ENCODE measurements at regions not wholly inside any gene's neighbourhood (a gene's known extent, or its start where the extent isn't known, plus 50 kb on each side); places are given as distances from the start of the nearest gene placed in this dataset.

- DNase-seq, result no peak
These were observed 54.0 kb upstream of the PRDM11 start for GRCh38 chr11:45092404-45092785.

- DNase-seq, result peak; percentile 51
These were observed 53.3 kb upstream of the PRDM11 start for GRCh38 chr11:45092901-45093760.

GRCh38 chr11:45093761-45094455 lies 52.5 kb upstream of the PRDM11 start:
- DNase-seq, result no peak

- no peak for DNase-seq
These were observed 51.3 kb upstream of the PRDM11 start for GRCh38 chr11:45094958-45095690.

- no peak for DNase-seq
These were observed 50.8 kb upstream of the PRDM11 start for GRCh38 chr11:45095691-45096010.

- DNase-seq, result no peak
These were observed 49.8 kb upstream of the PRDM11 start for GRCh38 chr11:45096636-45097035.
